ENCODE measurements at regions not wholly inside any gene's neighbourhood (a gene's known extent, or its start where the extent isn't known, plus 50 kb on each side); places are given as distances from the start of the nearest gene placed in this dataset.

- peaks cover 1 to 5% (median 2%) of the 10 kb centered on the region in 3 experiments; a peak in 4 of 7 replicates for H3K36me3 Mint-ChIP-seq (ENCODE audit: insufficient read depth in 1 of 3, low read depth in 3 of 3)
- no CpG with 5 or more reads among the region's 18 CpGs for WGBS (ENCODE audit: extremely low coverage, insufficient read length, low lambda C conversion rate)
- Histone ChIP-seq H2BK5ac (ENCODE audit: insufficient read length, low read length) (no peak overlapping the region), H3K23me2 (ENCODE audit: insufficient read length, low read depth, low read length, poor library complexity, severe bottlenecking) (no peaks in the 10 kb centered on the region), H4K20me1 (ENCODE audit: control insufficient read depth, insufficient read depth, insufficient read length) (no peaks in the 10 kb centered on the region), H3K27me3 (ENCODE audit: insufficient read depth, low read length) (no peaks in the 10 kb centered on the region), H3K56ac (ENCODE audit: insufficient read length, low read depth, low read length) (no peak overlapping the region), H3K9me3 (ENCODE audit: control insufficient read depth, low read depth, low read length) (peaks cover 4% of the 10 kb centered on the region), H4K5ac (ENCODE audit: insufficient read length, low read depth, low read length) (no peak overlapping the region), H3K23ac (ENCODE audit: insufficient read length, low read depth, low read length) (no peak overlapping the region), H3K4me1 (ENCODE audit: insufficient read depth, low read length) (no peaks in the 10 kb centered on the region), H3T11ph (ENCODE audit: low read length) (no peak overlapping the region), H3K4me2 (ENCODE audit: insufficient read depth, insufficient read length, low read length) (no peak overlapping the region), H4K8ac (replicated peaks; ENCODE audit: insufficient read length, low read depth, low read length) (no peak overlapping the region), H2BK20ac (ENCODE audit: low read depth, low read length, poor library complexity, severe bottlenecking) (no peak overlapping the region), H3K79me1 (ENCODE audit: insufficient read depth, low read depth, low read length, poor library complexity, severe bottlenecking) (no peaks in the 10 kb centered on the region), H2BK12ac (ENCODE audit: insufficient read length, low read depth, low read length) (no peak overlapping the region), H3K18ac (ENCODE audit: insufficient read length, low read depth, low read length) (no peak overlapping the region), H2AFZ (ENCODE audit: low read length) (no peak overlapping the region), H3K9ac (ENCODE audit: extremely low read depth, insufficient read length, low read length) (no peak overlapping the region), H3K27ac (ENCODE audit: insufficient read length, low read depth, low read length) (no peak overlapping the region), H3K79me2 (ENCODE audit: insufficient read depth, low read length) (no peaks in the 10 kb centered on the region), H3K4ac (ENCODE audit: low read depth, low read length) (no peak overlapping the region), H2BK120ac (ENCODE audit: low read depth, low read length, poor library complexity, severe bottlenecking) (no peak overlapping the region), H3K14ac (ENCODE audit: insufficient read depth, low read length) (no peak overlapping the region), H2AK5ac (ENCODE audit: insufficient read length, low read length) (no peak overlapping the region), H4K91ac (ENCODE audit: insufficient read length, low read depth, low read length) (no peak overlapping the region), H2BK15ac (ENCODE audit: low read depth, low read length) (no peak overlapping the region)
- no peaks in the 10 kb centered on the region; the same call in none of the 2 replicates for H3K27me3 Mint-ChIP-seq (ENCODE audit: low read depth)
- DNase-seq: no peak
- H3K9me3 Mint-ChIP-seq: peaks cover 53 to 70% of the 10 kb centered on the region in 2 experiments
- H3K4me1 Mint-ChIP-seq: no peaks in the 10 kb centered on the region
- no peak overlapping the region; a peak in 1 of 5 replicates for H3K4me3 Mint-ChIP-seq
- no peak overlapping the region for H3K27ac Mint-ChIP-seq
- TF ChIP-seq CTCF (conservative IDR thresholded peaks at IDR 0.05): no peak
Measured at GRCh38 chrX:146259207-146259606, 441.6 kb downstream of the SLITRK2 start.

Data from H9 (cell line).